AG09309 (cell line): ENCODE measurements at regions not wholly inside any gene's neighbourhood (a gene's known extent, or its start where the extent isn't known, plus 50 kb on each side); places are given as distances from the start of the nearest gene placed in this dataset.

Experiments used
- DNase-seq: peaks from one replicate; pipeline ENCODE4 v3.0.0-alpha.2; 2010; ENCODE audit warnings: low read depth
- H3K4me3 ChIP-seq: 2 replicates; pipeline ENCODE4 v1.5.1; 2011; ENCODE audit warnings: mild to moderate bottlenecking, low read depth, low read length, moderate library complexity; ENCODE audit not compliant: control insufficient read depth
- CTCF ChIP-seq: IDR thresholded peaks from 2 replicates; pipeline ENCODE4 v1.5.1; 2011; ENCODE audit warnings: mild to moderate bottlenecking, low read depth, low read length, inconsistent platforms; ENCODE audit not compliant: insufficient read depth, control insufficient read depth; ENCODE audit errors: missing control alignments

- no peak for TF ChIP-seq CTCF
- no peak for DNase-seq
Measured at GRCh38 chr16:60123392-60124023, 1389.4 kb upstream of the GOT2 start.

GRCh38 chr16:60120586-60120985 is 1386.5 kb upstream of the GOT2 start:
- TF ChIP-seq CTCF, result no peak
- no peak for DNase-seq
- H3K4me3 ChIP-seq, result no peak overlapping the region

More at GRCh38 chr16:60123392-60124023, 1389.4 kb upstream of the GOT2 start:
- H3K4me3 ChIP-seq, result no peak overlapping the region

- no peak for TF ChIP-seq CTCF
- no peak for DNase-seq
- H3K4me3 ChIP-seq, result no peak overlapping the region
Measured at GRCh38 chr16:60110531-60110930, 1376.4 kb upstream of the GOT2 start.

GRCh38 chr16:60107871-60108270 is 1373.8 kb upstream of the GOT2 start:
- DNase-seq, result no peak
- no peak for TF ChIP-seq CTCF
- H3K4me3 ChIP-seq, result no peak overlapping the region

- DNase-seq, result no peak
- no peak overlapping the region for H3K4me3 ChIP-seq
- TF ChIP-seq CTCF, result no peak
Measured at GRCh38 chr16:60107437-60107836, 1373.3 kb upstream of the GOT2 start.

GRCh38 chr16:60100371-60100770 is 1366.3 kb upstream of the GOT2 start:
- DNase-seq, result no peak
- no peak for TF ChIP-seq CTCF
- H3K4me3 ChIP-seq, result no peak overlapping the region
